ENCODE measurements at regions not wholly inside any gene's neighbourhood (a gene's known extent, or its start where the extent isn't known, plus 50 kb on each side); places are given as distances from the start of the nearest gene placed in this dataset.
A peak's percentile ranks its signal among the peaks of the same experiment; 100 is the strongest.
"Not testable (repeated sequence)": the region's sequence is repeated elsewhere in the genome, so short reads cannot be mapped to it uniquely, and the experiment has no call there.

DNA sequence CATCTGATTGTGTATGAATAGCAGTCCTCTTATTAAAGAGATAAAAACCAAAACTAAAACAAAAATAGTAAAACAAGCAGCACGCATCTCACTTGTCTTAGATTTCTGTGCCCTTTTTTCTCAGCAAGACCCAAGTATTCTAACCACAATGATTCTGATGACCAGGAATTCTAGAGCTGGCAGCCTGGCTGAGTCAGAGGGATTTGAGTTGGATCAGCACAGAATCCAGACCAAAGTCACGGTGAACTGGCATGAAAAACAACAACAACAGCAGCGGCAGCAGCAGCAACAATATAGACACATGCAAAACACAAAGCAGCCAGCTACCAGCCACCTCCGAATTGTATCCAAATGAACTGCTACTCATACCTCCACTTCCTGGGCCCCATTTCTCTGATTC, 360.5 kb downstream of the KCNRG start:
- DNase-seq (ENCODE audit: low read depth in 3 of 3, low spot score in 2 of 3) = no peak

DNA sequence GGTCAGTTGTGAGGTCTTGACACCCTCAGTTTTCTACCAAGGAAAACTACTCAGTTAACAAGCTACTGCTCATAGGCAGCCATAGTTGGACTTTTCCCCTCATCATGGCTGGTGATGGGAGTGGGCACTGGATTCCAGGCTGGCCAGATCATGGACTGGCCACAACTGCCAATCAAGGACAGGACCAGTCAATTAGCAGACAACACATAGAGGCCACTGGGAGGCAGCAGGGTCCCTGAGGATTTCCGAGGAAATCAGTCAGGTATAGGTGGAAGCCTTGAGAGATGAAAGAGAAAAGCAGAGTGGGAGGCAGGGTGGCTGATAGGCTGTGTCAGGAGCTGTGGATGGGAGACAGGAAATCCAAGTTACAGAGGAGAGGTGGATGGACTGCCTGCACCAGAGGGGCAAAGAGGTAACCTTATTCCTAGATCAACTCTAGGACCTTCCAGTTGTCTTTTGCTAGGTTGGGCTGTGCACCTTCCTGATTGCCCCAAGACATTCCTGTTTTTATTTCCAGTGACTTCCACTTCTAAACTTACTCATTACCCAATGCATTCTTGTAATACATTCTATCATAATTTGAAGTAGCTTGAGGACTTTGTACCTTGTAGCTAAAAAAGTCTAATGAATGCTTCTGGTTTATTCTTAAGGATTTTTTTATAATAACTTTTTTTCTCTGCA, 361.8 kb downstream of the KCNRG start:
- DNase-seq (ENCODE audit: low read depth in 3 of 3, low spot score in 2 of 3) = no peak

DNA sequence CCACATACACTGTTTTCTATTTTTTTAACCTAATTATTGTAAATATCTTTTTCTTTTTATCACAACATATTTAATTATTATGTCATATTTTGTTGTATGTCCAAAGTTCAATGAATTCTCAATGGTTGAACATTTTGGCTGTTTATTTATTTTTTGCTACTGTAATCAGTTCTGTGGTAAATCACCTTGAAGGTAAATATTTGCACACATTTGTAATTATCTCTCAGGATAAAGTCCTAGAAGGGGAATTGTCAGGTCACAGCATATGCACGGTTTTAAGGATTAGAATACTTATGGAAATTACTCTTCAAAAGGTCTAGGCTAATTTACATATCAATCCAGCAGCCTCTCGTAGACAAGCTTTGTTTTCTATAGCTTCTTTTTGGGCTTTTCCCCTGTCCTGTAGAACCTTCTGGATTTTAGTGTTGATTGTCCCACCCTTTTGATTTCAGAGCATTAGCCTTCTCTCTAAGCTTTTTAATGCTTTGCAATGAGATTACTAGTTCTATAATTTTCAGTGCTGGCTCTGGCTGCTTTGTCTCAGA, 362.6 kb downstream of the KCNRG start:
- no peak for DNase-seq (ENCODE audit: low read depth in 3 of 3, low spot score in 2 of 3)

DNA sequence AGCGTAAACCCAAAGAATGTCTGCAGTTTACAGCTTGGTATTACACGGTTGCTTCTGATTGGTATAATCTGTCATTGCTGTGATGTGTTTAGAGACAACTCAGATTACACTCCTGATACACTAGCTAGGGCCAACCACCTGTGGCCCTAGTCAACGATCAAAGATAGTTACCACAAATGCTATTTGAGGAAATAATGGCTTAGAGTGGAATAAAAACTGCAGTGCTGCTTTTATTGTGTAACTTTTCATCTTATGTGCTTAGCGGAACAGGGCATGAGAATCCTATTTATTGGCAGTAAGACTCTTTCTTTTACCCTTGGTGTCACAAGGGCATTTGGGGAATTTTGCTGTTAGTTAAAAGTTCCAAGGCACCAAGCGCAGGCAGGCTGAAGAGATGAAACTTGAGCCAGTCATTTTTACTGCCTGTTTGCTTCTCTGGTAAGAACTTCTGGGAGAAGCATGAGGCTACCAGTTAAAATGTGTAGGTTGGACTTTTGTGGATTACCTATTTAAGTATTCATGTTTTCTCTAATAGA, 363.3 kb downstream of the KCNRG start:
- DNase-seq (ENCODE audit: low read depth in 3 of 3, low spot score in 2 of 3) = no peak

DNA sequence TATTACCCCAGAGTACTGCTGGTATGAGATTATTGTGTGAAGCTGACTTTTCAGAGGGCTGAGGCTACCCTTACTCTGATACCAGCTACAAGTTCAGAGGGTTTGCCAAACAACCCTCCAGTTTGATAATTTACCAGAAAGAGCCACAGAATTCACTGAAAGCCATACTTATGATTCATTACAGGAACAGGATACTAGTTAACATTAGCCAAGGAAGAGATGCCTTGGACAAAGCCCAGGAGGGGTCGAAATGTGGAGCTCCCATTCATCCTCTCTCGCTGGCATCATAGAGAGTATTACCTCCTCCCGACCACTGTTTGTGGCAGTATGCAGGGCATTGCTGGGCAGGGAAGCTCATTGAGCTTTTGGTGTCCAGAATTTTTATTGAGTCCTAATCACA, 364.3 kb downstream of the KCNRG start:
- no peak for DNase-seq (ENCODE audit: low read depth in 3 of 3, low spot score in 2 of 3)

DNA sequence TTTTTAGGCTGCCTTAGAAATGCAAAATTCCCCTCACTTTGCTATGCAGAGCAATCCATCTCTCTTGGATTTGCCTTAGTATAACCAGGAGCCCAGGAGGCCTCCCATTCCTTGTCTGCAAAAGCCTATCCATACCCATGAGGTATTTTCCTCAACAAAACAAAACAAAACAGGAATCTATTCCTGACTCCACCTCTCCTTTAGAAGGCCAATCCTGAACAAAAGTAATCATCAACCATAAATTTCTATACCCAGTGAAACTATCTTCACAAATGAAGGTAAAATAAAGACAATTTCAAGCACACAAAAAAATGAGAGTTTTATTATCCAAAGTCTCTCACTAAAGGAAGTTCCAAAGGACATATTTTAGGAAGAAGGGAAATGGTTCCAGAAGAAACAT, 365.7 kb downstream of the KCNRG start:
- DNase-seq (ENCODE audit: low read depth in 3 of 3, low spot score in 2 of 3) = no peak

DNA sequence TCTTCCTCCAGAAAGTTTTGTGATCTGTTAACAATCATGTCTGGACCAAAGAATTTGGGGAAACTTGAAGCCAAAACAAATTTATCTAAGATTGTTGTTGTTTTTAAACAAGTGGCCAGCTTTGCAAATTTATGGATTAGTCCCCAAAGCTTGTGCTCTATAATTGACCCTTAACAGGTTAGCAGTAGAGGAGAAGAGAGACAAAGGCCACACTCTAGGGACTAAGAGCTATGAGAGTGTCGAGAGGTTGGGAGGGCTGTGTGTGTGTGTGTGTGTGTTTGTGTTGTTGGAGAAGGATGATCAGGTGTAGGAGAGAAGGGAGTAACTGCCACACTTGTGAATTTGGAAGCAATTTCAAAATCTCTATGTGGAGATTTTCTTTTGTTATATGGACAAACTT, 367.3 kb downstream of the KCNRG start:
- no peak for DNase-seq (ENCODE audit: low read depth in 3 of 3, low spot score in 2 of 3)

DNA sequence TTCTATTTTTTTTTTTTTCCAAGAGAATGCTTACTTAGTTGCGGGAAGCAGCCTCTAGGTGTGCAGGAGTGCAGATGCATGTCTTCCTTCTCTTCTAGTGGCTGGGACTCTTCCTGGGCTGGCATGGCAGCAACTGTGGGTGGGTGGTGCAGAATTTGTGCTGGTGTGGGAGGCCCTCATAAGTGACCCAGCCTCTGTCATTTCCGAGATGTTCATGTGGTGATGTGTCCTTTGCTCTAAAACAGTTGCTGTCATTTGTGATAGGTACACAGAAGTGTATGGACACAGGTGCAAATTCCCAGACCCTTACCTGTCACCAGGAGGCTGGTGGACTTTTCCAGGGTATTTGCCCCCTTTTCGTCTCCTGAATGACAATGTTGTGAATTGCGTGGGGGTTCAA, 367.7 kb downstream of the KCNRG start:
- DNase-seq (ENCODE audit: low read depth in 3 of 3, low spot score in 2 of 3) = no peak

DNA sequence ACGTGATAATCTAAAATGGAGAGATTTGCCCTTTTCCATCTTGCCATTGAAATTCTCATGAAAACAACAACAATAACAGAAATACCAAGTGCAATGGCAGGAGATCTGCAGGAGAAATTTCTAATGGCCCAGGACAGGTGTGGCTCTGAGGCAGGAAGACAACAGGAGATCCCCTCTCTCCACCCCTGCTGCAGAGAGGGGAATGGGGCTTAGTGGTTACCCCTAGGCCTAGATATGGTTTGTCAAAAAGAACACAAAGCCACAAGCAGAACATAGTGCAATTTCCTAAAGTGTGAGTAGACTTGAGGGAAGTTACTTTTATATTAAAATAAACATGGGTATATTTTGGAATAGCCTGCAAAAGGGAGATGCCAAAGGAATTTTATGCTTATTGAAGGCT, 369.5 kb downstream of the KCNRG start:
- no peak for DNase-seq (ENCODE audit: low read depth in 3 of 3, low spot score in 2 of 3)

DNA sequence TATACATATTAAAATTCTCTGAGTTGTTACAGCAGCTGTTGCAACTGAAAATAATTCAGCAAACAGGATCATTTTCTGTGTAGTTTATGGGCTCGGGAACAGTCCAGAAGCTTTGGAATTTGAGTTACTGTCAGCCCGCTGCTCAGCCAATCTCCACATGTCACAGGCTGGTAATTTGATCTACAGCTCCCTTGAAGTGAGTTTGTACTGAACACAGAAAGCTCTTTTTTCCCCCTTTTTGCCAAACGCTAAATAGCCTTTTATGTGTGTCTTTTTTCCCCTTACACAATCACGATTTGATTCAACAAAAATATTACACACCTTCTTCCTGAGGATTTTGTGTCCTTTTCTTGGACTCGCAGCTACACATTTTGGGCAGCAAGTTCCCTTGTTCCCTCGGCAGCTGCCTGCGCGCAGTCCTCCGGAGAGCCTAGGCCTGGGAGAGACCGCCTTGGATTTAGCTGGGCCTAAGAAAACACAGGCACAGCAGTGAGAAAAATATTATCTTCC, 371.4 kb downstream of the KCNRG start:
- peak in 2 of 3 donors; percentile 49 to 52 for DNase-seq (ENCODE audit: low read depth in 3 of 3, low spot score in 2 of 3)

DNA sequence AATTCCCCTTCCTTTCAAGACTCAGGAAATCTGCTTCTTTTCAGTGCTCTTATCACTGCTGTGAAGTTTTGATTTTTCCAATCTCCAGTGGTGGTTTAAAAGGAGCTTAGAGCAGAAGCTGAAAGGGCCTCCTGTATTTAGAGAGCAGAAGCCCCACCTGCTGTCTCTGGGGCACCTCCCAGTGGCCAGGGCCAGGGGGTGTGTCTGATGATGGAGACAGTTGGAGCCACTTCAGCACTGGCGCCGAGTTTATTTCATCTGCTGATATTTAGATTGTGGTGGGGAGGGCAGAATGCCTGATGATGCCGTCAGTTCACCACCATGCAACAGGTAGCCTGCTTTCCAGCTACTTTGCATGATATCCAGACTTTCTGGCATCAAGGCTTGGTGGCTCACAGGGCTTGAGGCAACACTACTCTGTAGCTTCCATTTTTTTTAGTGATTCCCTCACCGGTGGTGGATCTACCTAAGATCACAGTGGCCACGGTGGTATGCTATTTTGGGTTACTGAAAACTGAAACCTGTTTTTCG, 371.9 kb downstream of the KCNRG start:
- DNase-seq (ENCODE audit: low read depth in 3 of 3, low spot score in 2 of 3) = peak in 1 of 3 donors; percentile 19

DNA sequence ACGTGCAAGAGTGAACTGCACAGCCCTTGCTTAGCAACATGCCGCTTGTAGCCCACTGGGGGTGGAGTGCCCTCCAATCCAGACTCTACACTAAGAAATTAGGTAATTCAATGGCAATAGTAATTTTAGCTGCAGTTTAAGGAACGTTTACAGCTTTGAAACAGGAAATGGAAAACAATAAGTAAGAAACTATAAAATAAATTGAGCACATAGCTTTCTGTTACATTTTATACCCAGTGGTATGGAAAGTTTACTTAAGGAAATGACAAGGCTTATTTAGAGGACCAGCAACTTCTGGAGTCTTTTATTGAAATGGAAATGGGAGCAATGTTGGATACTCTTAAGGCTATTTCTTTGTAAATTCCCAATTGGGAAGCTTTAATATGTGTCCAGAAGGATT, 373.2 kb downstream of the KCNRG start:
- DNase-seq (ENCODE audit: low read depth in 3 of 3, low spot score in 2 of 3) = no peak

DNA sequence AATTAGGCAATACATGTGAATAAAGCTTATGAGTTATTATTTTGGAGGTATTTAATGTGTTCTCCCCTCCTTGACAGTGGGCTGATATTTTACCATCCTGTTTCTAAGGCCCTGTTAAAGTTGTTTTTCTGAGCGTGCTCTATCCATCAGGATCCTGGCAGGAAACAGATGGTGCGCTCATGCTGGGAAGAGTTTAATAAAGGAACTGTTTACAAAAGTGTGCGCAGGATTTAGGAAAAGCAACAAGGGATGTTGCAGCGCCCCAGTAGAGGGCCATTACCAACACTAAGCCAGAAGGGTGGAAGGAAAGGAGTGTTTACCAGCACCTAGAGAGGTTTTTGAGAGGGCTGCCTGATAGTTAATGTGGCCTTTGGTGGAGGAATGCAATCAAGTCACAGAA, 374.5 kb downstream of the KCNRG start:
- DNase-seq (ENCODE audit: low read depth in 3 of 3, low spot score in 2 of 3) = no peak

DNA sequence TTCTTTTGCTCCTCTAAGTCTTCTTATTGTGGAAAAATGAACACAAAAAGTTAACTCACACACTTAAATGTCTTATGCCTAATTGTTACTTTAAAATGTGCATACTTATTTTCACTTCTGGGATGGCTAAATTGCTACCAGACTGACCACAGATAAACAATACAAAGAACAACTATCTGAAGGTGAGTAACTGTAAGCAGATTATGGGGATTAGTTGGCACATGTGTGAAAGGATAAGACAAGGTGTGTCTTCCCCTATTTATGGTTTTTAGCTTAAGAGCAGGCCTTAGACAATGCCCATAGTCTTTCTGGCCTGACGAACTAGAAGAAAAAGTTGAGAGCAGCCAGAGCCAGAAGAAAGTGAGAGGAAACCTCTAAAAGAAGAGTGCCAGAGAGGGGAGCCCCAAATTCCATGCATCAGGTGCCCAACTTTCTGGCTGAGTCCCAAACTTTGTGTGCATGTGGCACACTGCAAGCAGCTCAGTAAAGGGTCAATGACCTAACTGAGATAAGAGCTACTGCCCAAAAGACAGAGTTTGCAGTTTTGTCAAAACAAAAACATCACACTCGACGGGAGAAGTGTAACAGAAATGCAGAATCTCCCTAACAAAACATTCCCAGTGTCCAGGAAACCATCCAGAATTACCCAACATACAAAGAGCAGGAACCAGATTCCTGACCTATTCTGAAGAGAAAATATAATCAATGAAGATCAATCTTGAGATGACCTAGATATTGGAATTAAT, 375.4 kb downstream of the KCNRG start:
- DNase-seq (ENCODE audit: low read depth in 3 of 3, low spot score in 2 of 3) = no peak

DNA sequence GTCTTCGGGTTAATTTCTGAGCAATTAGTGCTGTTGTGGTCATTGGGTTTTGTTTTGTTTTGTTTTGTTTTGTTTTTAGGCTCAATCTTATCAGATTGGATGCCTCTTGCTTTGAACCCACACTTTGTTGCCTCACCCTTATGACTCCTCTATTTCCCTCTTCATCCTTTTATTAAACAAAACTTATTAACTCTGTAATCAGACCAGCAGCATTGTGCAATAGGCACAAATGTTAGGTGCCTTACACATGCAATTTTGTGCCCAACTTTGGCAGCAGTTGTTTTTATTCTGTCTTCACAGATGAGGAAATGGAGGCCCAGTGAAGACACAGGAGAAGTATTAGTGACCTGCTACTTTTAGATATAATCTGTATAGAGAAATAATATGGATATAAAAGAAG, 377.7 kb downstream of the KCNRG start:
- DNase-seq (ENCODE audit: low read depth in 3 of 3, low spot score in 2 of 3) = no peak

DNA sequence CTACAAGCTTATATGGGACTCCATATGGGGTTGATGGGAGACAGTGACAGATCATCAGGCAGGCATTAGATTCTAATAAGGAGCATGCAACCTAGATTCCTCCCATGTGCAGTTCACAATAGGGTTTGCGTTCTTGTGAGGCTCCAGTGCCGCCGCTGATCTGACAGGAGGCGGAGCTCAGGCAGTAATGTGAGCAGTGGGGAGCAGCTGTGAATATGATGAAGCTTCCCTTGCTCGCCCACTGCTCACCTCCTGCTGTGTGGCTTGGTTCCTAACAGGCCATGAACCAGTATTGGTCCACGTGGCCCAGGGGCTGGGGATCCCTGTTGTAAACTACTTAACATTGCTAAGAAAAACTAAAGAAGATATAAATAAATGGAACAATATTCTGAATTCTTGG, 378.4 kb downstream of the KCNRG start:
- no peak for DNase-seq (ENCODE audit: low read depth in 3 of 3, low spot score in 2 of 3)

DNA sequence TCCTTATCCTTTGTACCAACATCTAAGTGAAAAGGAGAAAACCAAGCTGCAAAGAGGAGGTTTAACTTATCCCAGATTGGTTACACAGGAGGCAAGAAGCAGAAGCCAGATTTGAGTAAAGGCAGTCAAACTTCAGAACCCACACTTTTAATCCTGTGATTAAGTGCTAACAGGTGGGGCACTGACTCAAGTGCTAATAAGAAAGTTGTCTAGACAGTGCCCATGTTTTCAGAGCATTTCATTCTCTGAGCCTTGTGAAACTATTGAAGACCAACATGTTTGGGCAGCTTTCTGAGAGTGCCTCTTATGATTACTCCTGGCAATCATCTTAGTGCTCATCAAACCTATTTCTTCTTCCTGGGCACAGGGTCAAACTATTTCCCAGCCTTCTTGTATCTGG, 380.8 kb downstream of the KCNRG start:
- no peak for DNase-seq (ENCODE audit: low read depth in 3 of 3, low spot score in 2 of 3)

DNA sequence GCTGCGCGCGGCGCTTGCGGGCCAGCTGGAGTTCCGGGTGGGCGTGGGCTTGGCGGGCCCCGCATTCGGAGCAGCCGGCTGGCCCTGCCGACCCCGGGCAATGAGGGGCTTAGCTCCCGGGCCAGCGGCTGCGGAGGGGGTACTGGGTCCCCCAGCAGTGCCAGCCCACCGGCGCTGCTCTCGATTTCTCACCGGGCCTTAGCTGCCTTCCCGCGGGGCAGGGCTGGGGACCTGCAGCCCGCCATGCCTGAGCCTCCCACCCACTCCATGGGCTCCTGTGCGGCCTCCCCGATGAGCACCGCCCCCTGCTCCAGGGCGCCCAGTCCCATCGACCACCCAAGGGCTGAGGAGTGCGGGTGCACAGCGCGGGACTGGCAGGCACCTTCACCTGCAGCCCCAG, 381.4 kb downstream of the KCNRG start:
- DNase-seq (ENCODE audit: low read depth in 3 of 3, low spot score in 2 of 3) = not testable (repeated sequence)

DNA sequence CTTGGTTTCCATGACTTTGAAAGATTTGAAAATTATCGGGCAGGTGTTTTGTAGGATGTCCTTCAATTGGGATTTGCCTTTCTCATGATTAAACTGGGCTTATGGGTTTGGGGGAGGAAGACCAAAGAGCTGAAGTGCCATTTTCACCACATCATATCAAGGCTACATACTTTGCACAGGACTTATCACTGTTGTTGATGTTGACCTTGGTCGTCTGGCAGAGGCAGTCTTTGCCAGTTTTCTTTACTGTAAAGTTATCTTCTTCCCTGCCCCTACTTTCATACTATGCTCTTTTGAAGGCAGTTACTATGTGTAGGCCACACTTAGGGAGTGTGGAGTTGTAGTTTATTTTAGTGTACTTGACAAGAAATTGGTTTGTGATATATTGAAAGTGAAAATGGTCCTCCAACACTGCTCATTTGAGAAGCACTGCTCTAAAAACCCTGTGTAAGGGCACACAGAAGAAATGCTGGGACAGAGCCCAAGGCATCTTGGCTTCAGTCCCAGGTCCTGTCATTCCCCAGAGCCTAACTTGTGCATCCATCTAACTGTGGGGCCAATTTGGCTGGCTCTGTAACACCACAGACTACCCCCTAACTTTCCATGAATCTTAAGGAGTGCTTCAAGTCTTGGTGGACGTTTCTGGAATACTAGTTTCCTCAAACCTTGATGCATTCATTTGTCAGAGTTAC, 384.9 kb downstream of the KCNRG start:
- no peak for DNase-seq (ENCODE audit: low read depth in 3 of 3, low spot score in 2 of 3)

DNA sequence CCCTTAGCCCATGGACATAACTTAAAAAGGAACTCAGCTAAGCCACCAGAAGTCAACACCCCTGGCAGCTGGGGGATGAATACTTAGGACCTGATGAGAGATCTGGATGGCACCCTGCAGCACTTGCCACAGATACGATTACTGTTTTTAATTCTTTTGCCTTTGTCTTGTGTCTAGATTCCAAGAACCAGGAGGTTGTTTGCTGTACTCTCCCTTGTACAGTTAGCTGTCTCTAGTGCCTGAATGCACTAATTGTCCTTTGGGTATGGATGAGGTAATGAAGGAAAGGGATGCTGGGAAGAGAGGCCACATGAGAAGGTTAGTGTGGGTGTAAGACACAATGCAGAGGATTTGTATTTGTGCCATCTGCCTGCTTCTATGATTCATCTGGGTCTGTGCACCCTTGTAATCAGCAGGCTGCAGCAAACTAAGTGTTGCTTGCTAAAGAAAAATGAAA, 385.8 kb downstream of the KCNRG start:
- no peak for DNase-seq (ENCODE audit: low read depth in 3 of 3, low spot score in 2 of 3)
